ENCODE measurements at regions not wholly inside any gene's neighbourhood (a gene's known extent, or its start where the extent isn't known, plus 50 kb on each side); places are given as distances from the start of the nearest gene placed in this dataset.
"Not testable (repeated sequence)": the region's sequence is repeated elsewhere in the genome, so short reads cannot be mapped to it uniquely, and the experiment has no call there.

- DNase-seq = not testable (repeated sequence)
These were observed 195.7 kb upstream of the HAAO start for GRCh38 chr2:42988055-42988454.

- no peak for DNase-seq
These were observed 194.9 kb upstream of the HAAO start for GRCh38 chr2:42987112-42987922.

GRCh38 chr2:42984617-42985016, 192.2 kb upstream of the HAAO start:
- no peak for DNase-seq

- DNase-seq = no peak
These were observed 191.7 kb upstream of the HAAO start for GRCh38 chr2:42984081-42984480.

GRCh38 chr2:42980764-42981416, 188.5 kb upstream of the HAAO start:
- no peak for DNase-seq

GRCh38 chr2:42979870-42980763, 187.7 kb upstream of the HAAO start:
- no peak for DNase-seq

GRCh38 chr2:42979416-42979869, 187.1 kb upstream of the HAAO start:
- DNase-seq = no peak

GRCh38 chr2:42978887-42979415, 186.6 kb upstream of the HAAO start:
- no peak for DNase-seq

- DNase-seq = no peak
These were observed 185.9 kb upstream of the HAAO start for GRCh38 chr2:42978175-42978886.

- no peak for DNase-seq
These were observed 185.1 kb upstream of the HAAO start for GRCh38 chr2:42977270-42978174.

GRCh38 chr2:42976351-42976750, 184.0 kb upstream of the HAAO start:
- DNase-seq = no peak

GRCh38 chr2:42974721-42975717, 182.6 kb upstream of the HAAO start:
- no peak for DNase-seq

- no peak for DNase-seq
These were observed 181.9 kb upstream of the HAAO start for GRCh38 chr2:42974169-42974720.

- DNase-seq = no peak
These were observed 181.3 kb upstream of the HAAO start for GRCh38 chr2:42973726-42974125.

- DNase-seq = not testable (repeated sequence)
These were observed 180.6 kb upstream of the HAAO start for GRCh38 chr2:42972933-42973516.

- DNase-seq = no peak
These were observed 179.8 kb upstream of the HAAO start for GRCh38 chr2:42971947-42972736.

GRCh38 chr2:42971381-42971780, 179.0 kb upstream of the HAAO start:
- no peak for DNase-seq

- DNase-seq = no peak
These were observed 177.8 kb upstream of the HAAO start for GRCh38 chr2:42970151-42970550.
